ENCODE measurements at regions not wholly inside any gene's neighbourhood (a gene's known extent, or its start where the extent isn't known, plus 50 kb on each side); places are given as distances from the start of the nearest gene placed in this dataset.

- H3K9ac ChIP-seq (ENCODE audit: low read length): no peak overlapping the region
- no peak overlapping the region for H3K18ac ChIP-seq (ENCODE audit: low read length)
- H2BK12ac ChIP-seq (ENCODE audit: low read length): no peak overlapping the region
- H3K4me3 ChIP-seq (ENCODE audit: low read depth, low read length): no peak overlapping the region
- no CpG with 5 or more reads among the region's 5 CpGs for WGBS (ENCODE audit: extremely low coverage, insufficient coverage, insufficient read length)
- no peak overlapping the region for H3K4ac ChIP-seq (ENCODE audit: low read depth, low read length)
- H3K14ac ChIP-seq (ENCODE audit: low read length): no peak overlapping the region
- peaks cover 5% of the 10 kb centered on the region for H3K79me1 ChIP-seq (ENCODE audit: low read length)
- no peak overlapping the region for H4K8ac ChIP-seq (ENCODE audit: low read depth, low read length)
- H4K91ac ChIP-seq (ENCODE audit: low read depth, low read length): no peak overlapping the region
- no peak overlapping the region for H2BK120ac ChIP-seq (ENCODE audit: insufficient read depth, low read length, poor library complexity)
- no peaks in the 10 kb centered on the region for H3K9me3 ChIP-seq (ENCODE audit: insufficient read depth, low read depth, low read length)
- peak in 1 of 2 donors; percentile 1 for DNase-seq
- no peaks in the 10 kb centered on the region for H3K27me3 ChIP-seq (ENCODE audit: insufficient read depth, low read length)
- H3K36me3 ChIP-seq (ENCODE audit: control insufficient read depth in 1 of 2, insufficient read depth in 2 of 2, low read length in 2 of 2): no peaks in the 10 kb centered on the region
- no peak overlapping the region for H3K23ac ChIP-seq (ENCODE audit: low read length)
- peaks cover 0 to 6% of the 10 kb centered on the region in 2 experiments for H3K4me1 ChIP-seq (ENCODE audit: control insufficient read depth in 1 of 2, insufficient read depth in 2 of 2, low read length in 2 of 2)
- no peak overlapping the region for H4K12ac ChIP-seq (ENCODE audit: low read depth, low read length)
- H2BK5ac ChIP-seq (ENCODE audit: low read depth, low read length, poor library complexity): no peak overlapping the region
- no peak overlapping the region for H2AK5ac ChIP-seq (ENCODE audit: low read length)
- no peak overlapping the region for H2AFZ ChIP-seq (ENCODE audit: insufficient read depth, low read length, poor library complexity)
- H3K79me2 ChIP-seq (ENCODE audit: control insufficient read depth, insufficient read depth, low read length, poor library complexity): no peaks in the 10 kb centered on the region
- H3K27ac ChIP-seq (ENCODE audit: low read depth, low read length): peak overlapping the region; percentile 52
- H3K4me2 ChIP-seq (ENCODE audit: low read length): no peak overlapping the region
Measured at GRCh38 chr17:71438631-71439146, 682.1 kb upstream of the SOX9 start.

GRCh38 chr17:71440513-71440912 is 680.3 kb upstream of the SOX9 start:
- Histone ChIP-seq H2BK5ac (ENCODE audit: low read depth, low read length, poor library complexity) (no peak overlapping the region), H2BK120ac (ENCODE audit: insufficient read depth, low read length, poor library complexity) (peak overlapping the region; percentile 54), H3K18ac (ENCODE audit: low read length) (no peak overlapping the region), H3K4me1 (ENCODE audit: control insufficient read depth in 1 of 2, insufficient read depth in 2 of 2, low read length in 2 of 2) (peaks cover 0 to 6% of the 10 kb centered on the region in 2 experiments), H2AK5ac (ENCODE audit: low read length) (no peak overlapping the region), H3K27ac (ENCODE audit: low read depth, low read length) (no peak overlapping the region), H4K91ac (ENCODE audit: low read depth, low read length) (peak overlapping the region; percentile 64), H4K8ac (ENCODE audit: low read depth, low read length) (no peak overlapping the region), H3K4ac (ENCODE audit: low read depth, low read length) (no peak overlapping the region), H3K79me1 (ENCODE audit: low read length) (peaks cover 5% of the 10 kb centered on the region), H3K36me3 (ENCODE audit: control insufficient read depth in 1 of 2, insufficient read depth in 2 of 2, low read length in 2 of 2) (no peaks in the 10 kb centered on the region), H3K9me3 (ENCODE audit: insufficient read depth, low read depth, low read length) (no peaks in the 10 kb centered on the region), H3K79me2 (ENCODE audit: control insufficient read depth, insufficient read depth, low read length, poor library complexity) (no peaks in the 10 kb centered on the region), H2BK12ac (ENCODE audit: low read length) (peak overlapping the region; percentile 72), H3K9ac (ENCODE audit: low read length) (no peak overlapping the region), H3K4me3 (ENCODE audit: low read depth, low read length) (no peak overlapping the region), H3K4me2 (ENCODE audit: low read length) (no peak overlapping the region), H3K27me3 (ENCODE audit: insufficient read depth, low read length) (no peaks in the 10 kb centered on the region), H3K14ac (ENCODE audit: low read length) (no peak overlapping the region), H3K23ac (ENCODE audit: low read length) (no peak overlapping the region), H4K12ac (ENCODE audit: low read depth, low read length) (no peak overlapping the region), H2AFZ (ENCODE audit: insufficient read depth, low read length, poor library complexity) (no peak overlapping the region)
- WGBS (ENCODE audit: extremely low coverage, insufficient coverage, insufficient read length): no CpG with 5 or more reads among the region's 9 CpGs
- no peak for DNase-seq

DNA sequence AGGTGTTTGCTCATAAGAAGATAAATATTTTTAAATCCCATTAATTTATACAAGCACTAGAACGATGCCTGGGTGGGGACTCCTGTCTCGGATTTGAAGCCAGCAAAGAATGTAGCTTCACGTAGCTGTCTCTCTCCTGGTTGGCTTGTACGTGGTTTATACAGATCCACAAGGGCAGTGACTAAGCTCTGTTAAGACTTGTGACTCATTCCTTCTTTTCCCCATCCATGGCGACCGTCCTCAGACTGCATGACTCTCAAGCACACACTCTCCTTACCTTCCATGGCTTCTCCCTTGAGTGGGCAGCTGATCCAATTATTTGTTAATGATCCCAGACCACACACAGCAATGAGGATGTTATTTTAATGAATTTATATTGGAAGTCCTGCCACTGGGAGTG is 679.7 kb upstream of the SOX9 start:
- Histone ChIP-seq H3K9ac (ENCODE audit: low read length) (no peak overlapping the region), H2BK120ac (ENCODE audit: insufficient read depth, low read length, poor library complexity) (no peak overlapping the region), H4K91ac (ENCODE audit: low read depth, low read length) (no peak overlapping the region), H3K4me2 (ENCODE audit: low read length) (no peak overlapping the region), H3K4ac (ENCODE audit: low read depth, low read length) (no peak overlapping the region), H3K18ac (ENCODE audit: low read length) (no peak overlapping the region), H3K27ac (ENCODE audit: low read depth, low read length) (no peak overlapping the region), H2BK12ac (ENCODE audit: low read length) (no peak overlapping the region), H4K12ac (ENCODE audit: low read depth, low read length) (no peak overlapping the region), H3K79me1 (ENCODE audit: low read length) (peaks cover 5% of the 10 kb centered on the region), H3K23ac (ENCODE audit: low read length) (no peak overlapping the region), H3K4me1 (ENCODE audit: control insufficient read depth in 1 of 2, insufficient read depth in 2 of 2, low read length in 2 of 2) (peaks cover 0 to 6% of the 10 kb centered on the region in 2 experiments), H4K8ac (ENCODE audit: low read depth, low read length) (no peak overlapping the region), H3K79me2 (ENCODE audit: control insufficient read depth, insufficient read depth, low read length, poor library complexity) (no peaks in the 10 kb centered on the region), H2AFZ (ENCODE audit: insufficient read depth, low read length, poor library complexity) (no peak overlapping the region), H3K14ac (ENCODE audit: low read length) (no peak overlapping the region), H2AK5ac (ENCODE audit: low read length) (no peak overlapping the region), H3K9me3 (ENCODE audit: insufficient read depth, low read depth, low read length) (no peaks in the 10 kb centered on the region), H3K36me3 (ENCODE audit: control insufficient read depth in 1 of 2, insufficient read depth in 2 of 2, low read length in 2 of 2) (no peaks in the 10 kb centered on the region), H2BK5ac (ENCODE audit: low read depth, low read length, poor library complexity) (no peak overlapping the region), H3K4me3 (ENCODE audit: low read depth, low read length) (no peak overlapping the region), H3K27me3 (ENCODE audit: insufficient read depth, low read length) (no peaks in the 10 kb centered on the region)
- DNase-seq: no peak
- no CpG with 5 or more reads among the region's 6 CpGs for WGBS (ENCODE audit: extremely low coverage, insufficient coverage, insufficient read length)

DNA sequence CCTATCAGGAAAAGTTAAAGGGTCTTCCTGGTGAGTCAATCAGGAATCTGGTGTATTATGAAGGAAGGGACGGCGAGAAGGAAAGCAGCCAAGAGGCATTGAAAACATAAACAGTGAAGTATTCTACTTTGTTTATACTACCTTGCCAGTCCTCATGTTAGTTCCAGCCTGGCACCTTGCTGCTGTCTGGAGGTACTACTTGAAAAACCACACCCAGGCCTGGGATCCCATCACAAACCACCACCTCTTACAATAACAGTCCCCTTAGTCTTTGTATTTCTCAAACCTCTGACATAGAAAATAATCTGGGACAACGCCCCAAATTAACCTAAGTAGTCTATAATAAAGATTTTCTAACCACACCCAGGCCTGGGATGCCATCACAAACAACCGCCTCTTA is 676.7 kb upstream of the SOX9 start:
- Histone ChIP-seq H2AFZ (ENCODE audit: insufficient read depth, low read length, poor library complexity) (no peak overlapping the region), H2BK5ac (ENCODE audit: low read depth, low read length, poor library complexity) (no peak overlapping the region), H2BK12ac (ENCODE audit: low read length) (no peak overlapping the region), H3K27me3 (ENCODE audit: insufficient read depth, low read length) (no peaks in the 10 kb centered on the region), H2BK120ac (ENCODE audit: insufficient read depth, low read length, poor library complexity) (no peak overlapping the region), H3K4me1 (ENCODE audit: control insufficient read depth in 1 of 2, insufficient read depth in 2 of 2, low read length in 2 of 2) (peaks cover 0 to 4% of the 10 kb centered on the region in 2 experiments), H3K14ac (ENCODE audit: low read length) (no peak overlapping the region), H3K18ac (ENCODE audit: low read length) (no peak overlapping the region), H3K27ac (ENCODE audit: low read depth, low read length) (no peak overlapping the region), H3K4ac (ENCODE audit: low read depth, low read length) (no peak overlapping the region), H4K91ac (ENCODE audit: low read depth, low read length) (no peak overlapping the region), H3K9ac (ENCODE audit: low read length) (no peak overlapping the region), H3K23ac (ENCODE audit: low read length) (no peak overlapping the region), H4K8ac (ENCODE audit: low read depth, low read length) (no peak overlapping the region), H3K79me1 (ENCODE audit: low read length) (peaks cover 5% of the 10 kb centered on the region), H3K4me3 (ENCODE audit: low read depth, low read length) (no peak overlapping the region), H3K4me2 (ENCODE audit: low read length) (no peak overlapping the region), H2AK5ac (ENCODE audit: low read length) (no peak overlapping the region), H3K36me3 (ENCODE audit: control insufficient read depth in 1 of 2, insufficient read depth in 2 of 2, low read length in 2 of 2) (no peaks in the 10 kb centered on the region), H4K12ac (ENCODE audit: low read depth, low read length) (no peak overlapping the region), H3K9me3 (ENCODE audit: insufficient read depth, low read depth, low read length) (no peaks in the 10 kb centered on the region), H3K79me2 (ENCODE audit: control insufficient read depth, insufficient read depth, low read length, poor library complexity) (no peaks in the 10 kb centered on the region)
- no peak for DNase-seq
- no CpG with 5 or more reads among the region's 4 CpGs for WGBS (ENCODE audit: extremely low coverage, insufficient coverage, insufficient read length)
